ENCODE measurements at regions not wholly inside any gene's neighbourhood (a gene's known extent, or its start where the extent isn't known, plus 50 kb on each side); places are given as distances from the start of the nearest gene placed in this dataset.

DNA sequence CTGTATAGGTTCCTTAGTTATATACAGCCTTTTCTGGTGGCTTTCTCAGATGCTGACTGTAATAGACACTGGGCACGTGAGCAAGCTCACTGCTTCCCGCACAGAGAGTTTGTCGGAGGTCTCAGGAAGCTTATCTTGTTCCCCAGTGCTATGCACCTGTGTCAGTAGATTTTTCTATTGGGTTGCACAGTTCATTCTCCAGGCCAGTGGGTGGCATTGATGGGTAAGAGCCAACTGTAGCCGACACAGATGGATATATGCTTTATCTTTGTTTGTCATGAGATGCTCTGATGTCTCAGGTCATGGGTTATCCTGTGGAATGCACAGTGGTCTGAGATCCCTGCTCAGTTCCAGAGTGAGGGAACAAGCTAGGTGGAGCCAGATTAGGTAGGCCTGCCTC lies 293.0 kb downstream of the GRB14 start:
- DNase-seq, result no peak
- in situ Hi-C loops (cut with HindIII; ENCODE audit: low pct_ligation_motif_present, low pct_unique_long_range_greater_than_20kb, low sequenced_read_pairs), result no loop called here

DNA sequence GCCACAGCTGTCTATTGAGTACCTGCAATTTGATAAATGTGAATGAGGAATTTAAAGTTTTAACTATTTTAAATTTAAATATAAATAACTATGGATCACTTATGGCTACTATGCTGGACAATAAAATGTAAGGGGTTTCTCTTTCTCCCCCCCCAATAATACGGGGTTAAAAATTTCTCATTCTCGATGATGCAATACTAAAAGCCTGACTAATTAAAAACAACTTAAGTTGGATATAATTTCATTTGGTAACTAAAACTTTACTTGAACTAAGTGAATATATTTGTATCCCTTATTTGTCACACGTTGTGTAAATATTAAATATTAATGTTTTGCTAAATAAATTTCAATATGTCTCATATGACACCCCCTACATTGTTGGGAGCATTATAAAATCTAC lies 297.3 kb downstream of the GRB14 start:
- in situ Hi-C loops (cut with HindIII; ENCODE audit: low pct_ligation_motif_present, low pct_unique_long_range_greater_than_20kb, low sequenced_read_pairs), result no loop called here
- DNase-seq, result no peak

DNA sequence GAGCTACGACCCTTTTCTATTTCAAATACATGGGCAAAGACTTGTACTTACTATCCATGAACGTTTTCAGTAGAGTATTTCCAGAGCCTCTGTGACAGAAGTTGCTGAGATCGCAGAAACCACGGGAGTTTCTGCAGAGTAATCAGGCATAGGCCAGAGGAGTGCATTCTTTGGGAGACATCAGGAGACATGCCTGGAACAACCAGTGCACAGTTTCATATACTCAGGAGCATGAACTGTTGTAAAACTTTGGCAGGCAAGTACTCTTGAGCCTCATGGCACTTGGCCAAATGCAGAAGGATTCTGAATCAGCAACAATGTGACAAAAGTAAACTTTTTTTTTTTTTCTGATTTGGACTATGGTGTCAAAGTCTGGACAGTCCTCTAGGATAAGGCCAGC lies 307.1 kb downstream of the GRB14 start:
- DNase-seq, result peak; percentile 18

DNA sequence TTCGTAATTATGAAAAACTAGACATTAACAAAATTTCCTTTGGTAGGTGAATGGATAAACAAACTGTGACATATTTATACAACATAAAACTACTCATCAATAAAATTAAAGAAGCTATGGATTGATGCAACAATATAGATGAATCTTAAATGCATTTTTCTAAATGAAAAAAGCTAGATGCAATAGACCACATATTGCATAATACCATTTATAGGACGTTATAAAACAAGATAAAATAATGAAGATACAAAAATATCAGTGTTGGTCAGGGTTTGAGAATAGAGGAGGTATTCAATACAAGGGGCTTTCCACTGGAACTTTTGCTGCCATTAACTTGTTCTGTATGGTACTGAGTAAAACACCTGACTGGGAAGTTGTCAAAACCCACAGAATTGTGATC lies 314.4 kb downstream of the GRB14 start:
- in situ Hi-C loops (cut with HindIII; ENCODE audit: low pct_ligation_motif_present, low pct_unique_long_range_greater_than_20kb, low sequenced_read_pairs), result no loop called here
- no peak for DNase-seq

More for the DNA sequence above, 307.1 kb downstream of the GRB14 start:
- in situ Hi-C loops (cut with HindIII; ENCODE audit: low pct_ligation_motif_present, low pct_unique_long_range_greater_than_20kb, low sequenced_read_pairs), result no loop called here

DNA sequence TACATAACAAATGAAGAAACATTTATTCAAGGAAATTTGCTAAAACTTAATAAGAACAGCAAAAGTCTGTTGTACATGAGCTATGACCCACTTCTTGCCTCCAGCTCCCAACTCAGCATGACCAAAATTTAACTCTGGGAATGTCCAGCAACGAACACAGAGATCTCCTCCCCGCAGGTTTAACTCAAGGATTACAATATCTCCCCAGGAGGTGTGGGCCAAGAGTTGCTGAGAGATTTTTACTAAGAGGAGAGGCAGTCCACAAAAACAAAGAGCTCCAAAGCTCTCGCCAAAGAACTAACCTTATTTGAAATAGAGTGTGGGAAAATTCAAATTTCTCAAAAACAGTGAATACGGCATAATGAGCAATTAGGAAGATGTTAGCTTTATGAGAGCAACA lies 318.5 kb downstream of the GRB14 start:
- DNase-seq, result no peak
- in situ Hi-C loops (cut with HindIII; ENCODE audit: low pct_ligation_motif_present, low pct_unique_long_range_greater_than_20kb, low sequenced_read_pairs), result no loop called here

DNA sequence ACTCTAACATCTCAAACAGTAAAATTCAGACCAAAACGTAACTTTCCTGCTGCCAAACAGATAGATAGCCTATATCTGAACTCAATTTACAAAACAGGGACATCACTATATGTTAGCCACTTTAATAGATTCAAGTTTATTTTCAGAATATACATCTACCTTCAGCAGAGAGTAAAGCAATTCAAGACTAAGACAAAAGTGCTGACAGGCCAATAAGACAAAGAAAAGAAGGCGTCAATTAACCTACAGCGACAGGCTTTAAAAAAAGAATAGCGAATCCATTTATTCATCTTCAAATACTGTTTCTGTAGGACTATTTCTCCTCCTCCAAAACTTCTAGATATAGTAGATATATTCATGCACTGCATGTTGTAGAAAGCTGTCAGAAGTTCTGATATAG lies 333.0 kb downstream of the GRB14 start:
- in situ Hi-C loops (cut with HindIII; ENCODE audit: low pct_ligation_motif_present, low pct_unique_long_range_greater_than_20kb, low sequenced_read_pairs), result no loop called here
- no peak for DNase-seq

DNA sequence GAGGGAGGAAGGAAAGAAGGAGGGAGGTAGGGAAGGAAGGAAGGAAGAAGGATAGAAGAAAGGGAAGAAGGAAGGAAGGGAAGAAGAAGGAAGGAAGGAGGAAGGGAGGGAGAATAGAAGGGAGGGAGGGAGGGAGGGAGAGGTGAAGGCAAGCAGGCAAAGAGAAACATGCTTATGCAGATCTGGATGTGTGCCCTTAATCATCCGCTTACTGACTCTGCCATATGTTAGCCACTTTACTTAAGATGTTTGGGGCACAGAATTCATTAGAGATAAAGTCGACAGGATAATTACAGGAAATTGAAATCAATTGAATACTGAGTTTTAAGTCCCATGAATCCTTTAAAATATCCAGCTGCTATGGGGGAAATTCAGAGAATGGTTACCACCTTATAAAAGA lies 334.2 kb downstream of the GRB14 start:
- DNase-seq, result no peak
- in situ Hi-C loops (cut with HindIII; ENCODE audit: low pct_ligation_motif_present, low pct_unique_long_range_greater_than_20kb, low sequenced_read_pairs), result no loop called here

DNA sequence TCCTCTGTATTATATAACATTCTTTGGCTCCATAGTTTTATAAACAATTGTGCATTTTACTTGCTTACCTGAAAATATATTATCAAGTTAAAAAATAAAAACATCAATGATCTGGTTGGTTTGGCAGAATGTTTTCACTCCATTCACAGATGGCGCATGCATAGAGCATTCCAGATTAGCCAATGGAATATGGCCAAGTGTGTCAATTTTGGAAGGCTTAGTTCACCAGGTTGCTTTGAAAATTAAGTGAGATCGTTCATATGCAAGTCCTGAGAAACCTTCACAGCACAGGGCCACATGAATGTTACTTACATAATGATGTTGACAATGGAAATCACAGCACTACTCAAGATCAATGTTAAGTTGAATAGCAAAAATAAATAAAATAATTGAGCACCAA lies 335.7 kb downstream of the GRB14 start:
- in situ Hi-C loops (cut with HindIII; ENCODE audit: low pct_ligation_motif_present, low pct_unique_long_range_greater_than_20kb, low sequenced_read_pairs), result no loop called here

DNA sequence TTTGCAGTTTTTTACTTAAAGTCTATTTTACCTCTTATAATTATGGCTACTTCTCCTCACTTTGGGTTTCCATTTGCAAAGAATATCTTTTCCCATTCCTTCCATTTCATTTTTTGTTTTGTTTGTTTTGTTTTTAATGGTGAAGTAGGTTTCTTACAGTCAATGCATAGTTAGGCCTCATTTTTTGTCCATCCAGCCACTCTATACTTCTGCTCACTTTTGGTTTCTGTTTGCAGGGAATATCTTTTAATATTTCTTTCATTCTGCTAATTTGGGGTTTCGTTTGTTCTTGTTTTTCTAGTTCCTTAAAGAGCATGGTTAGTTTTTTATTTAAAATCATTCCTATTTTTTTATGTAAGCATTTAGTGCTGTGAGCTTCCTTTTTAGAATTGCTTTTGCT lies 339.4 kb downstream of the GRB14 start:
- in situ Hi-C loops (cut with HindIII; ENCODE audit: low pct_ligation_motif_present, low pct_unique_long_range_greater_than_20kb, low sequenced_read_pairs), result no loop called here

More for the DNA sequence above, 335.7 kb downstream of the GRB14 start:
- DNase-seq, result no peak

DNA sequence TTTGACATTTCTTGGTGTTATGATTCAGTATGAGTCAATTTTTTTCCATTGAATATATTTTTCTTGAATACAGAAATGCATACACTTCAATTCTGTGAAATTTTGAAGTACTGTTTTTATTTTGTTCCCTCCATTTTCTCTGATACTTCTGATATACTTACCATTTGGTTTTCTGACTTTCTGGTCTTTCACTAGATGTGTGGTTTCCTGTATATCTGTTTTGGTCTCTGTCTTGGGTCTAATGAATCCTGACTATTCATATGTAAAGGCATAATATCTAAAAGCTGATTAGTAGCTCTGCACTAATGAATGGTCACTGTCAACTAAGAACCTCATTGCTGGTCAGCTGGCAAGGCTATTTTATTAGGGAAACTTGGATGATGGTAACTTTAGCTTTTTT lies 345.6 kb downstream of the GRB14 start:
- in situ Hi-C loops (cut with HindIII; ENCODE audit: low pct_ligation_motif_present, low pct_unique_long_range_greater_than_20kb, low sequenced_read_pairs), result no loop called here
- DNase-seq, result no peak

More for the DNA sequence above, 339.4 kb downstream of the GRB14 start:
- DNase-seq, result no peak

DNA sequence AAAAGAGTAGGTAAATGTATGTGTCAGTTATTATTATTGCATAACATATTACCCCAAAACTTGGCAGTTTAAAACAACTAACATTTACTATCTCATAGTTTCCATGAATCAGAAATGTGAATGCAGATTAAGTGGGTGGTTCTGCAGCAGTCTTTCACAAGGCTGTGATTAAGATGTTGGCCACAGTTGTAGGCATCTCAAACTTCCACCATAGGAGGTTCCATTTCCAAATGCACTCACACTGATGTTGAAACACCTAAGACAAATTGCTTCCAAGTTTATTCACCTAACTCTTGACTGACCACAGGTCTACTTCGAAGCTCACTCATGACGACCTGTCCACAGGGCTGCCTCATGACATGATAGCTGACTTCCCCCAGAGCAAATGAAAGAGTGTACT lies 360.8 kb downstream of the GRB14 start:
- DNase-seq, result no peak
- in situ Hi-C loops (cut with HindIII; ENCODE audit: low pct_ligation_motif_present, low pct_unique_long_range_greater_than_20kb, low sequenced_read_pairs), result no loop called here

DNA sequence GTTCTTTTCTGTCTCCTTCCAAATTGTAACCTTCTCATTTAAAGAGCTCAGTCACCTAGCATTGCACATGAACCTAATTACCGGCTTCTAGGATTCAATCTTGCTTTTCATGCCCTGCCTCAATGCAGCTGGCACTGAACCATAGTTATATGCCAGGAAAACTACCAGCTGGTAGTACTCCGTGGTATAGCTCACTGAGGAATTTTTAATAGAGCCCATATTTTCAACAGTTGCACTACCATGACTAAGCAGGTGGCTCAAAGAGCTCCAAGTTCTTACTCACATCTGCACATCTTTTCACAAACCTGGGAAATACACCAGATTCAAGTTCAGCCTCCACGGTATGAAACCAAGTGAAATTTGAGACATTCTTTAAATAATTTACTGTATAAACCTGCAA lies 363.5 kb downstream of the GRB14 start:
- DNase-seq, result peak; percentile 4
- in situ Hi-C loops (cut with HindIII; ENCODE audit: low pct_ligation_motif_present, low pct_unique_long_range_greater_than_20kb, low sequenced_read_pairs), result no loop called here

DNA sequence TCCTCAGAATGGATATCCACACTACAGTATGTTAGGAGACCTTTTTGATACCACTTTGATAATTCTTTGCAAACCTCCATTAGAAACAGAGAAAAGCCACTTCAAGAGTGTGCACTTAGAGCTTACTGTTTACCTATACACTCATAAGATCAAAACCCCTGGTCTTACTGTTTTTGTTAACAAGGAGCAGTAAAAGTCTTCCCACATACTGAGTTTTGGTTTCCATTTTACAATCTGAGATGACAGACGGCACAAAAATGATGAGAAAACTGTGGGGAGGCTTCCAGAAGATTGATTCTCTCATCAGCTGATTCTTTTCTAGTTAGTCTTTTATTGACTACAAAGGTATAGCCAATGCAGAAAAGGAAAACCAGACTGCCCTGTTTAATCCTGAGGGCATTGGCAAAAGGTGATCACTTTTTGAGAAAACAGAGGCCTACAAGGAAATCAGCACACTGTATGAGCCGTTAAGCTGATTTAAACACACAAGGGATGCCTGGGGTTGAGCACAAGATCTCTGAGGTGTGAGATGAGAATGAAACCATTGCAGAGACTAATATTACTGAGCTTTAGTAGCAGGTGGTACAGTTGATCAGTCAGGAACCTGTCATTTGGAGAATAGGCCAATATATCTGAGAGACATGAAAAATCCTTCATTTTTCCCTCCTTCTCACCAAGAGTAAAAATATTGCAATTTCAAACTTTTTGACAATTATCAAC lies 368.6 kb downstream of the GRB14 start:
- DNase-seq, result no peak
- in situ Hi-C loops (cut with HindIII; ENCODE audit: low pct_ligation_motif_present, low pct_unique_long_range_greater_than_20kb, low sequenced_read_pairs), result no loop called here

DNA sequence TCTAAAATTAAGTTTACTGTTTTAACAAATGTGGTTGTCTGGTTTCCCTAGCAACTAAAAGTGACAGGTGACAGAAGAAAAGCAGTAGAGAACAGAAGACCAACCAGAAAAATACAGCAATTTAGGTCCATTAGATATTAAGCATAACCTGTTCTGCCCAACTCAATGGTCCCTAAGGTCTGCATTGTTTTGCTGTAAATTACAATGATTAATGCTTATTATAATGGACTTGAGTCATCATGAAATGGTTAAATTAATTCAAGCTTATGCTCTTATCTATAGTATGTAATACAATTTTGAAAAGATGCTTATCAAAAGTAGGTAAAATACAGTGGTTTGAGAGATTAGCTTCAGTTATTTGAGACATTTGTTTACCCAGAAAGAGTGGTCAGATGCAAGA lies 378.0 kb downstream of the GRB14 start:
- in situ Hi-C loops (cut with HindIII; ENCODE audit: low pct_ligation_motif_present, low pct_unique_long_range_greater_than_20kb, low sequenced_read_pairs), result no loop called here
- no peak for DNase-seq

DNA sequence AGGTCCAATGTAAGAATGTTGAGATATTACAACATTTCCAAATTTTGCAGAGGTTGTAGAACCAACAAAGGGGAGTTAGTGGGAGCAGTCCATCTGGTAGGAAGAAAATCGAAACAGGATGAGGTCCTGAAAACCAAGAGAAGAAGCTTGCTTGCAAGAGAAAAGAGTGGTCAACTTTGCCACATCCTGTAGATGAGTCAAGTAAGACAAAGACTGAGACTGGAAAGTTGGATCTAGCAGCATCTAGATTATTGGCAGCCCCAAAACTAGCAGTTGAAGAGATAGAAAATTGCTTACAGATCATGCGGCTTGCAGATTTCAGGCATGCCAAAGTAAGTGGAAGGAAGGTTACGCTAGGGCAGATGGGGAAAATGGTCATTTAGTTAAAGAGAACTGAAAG lies 378.9 kb downstream of the GRB14 start:
- in situ Hi-C loops (cut with HindIII; ENCODE audit: low pct_ligation_motif_present, low pct_unique_long_range_greater_than_20kb, low sequenced_read_pairs), result no loop called here
- DNase-seq, result no peak

DNA sequence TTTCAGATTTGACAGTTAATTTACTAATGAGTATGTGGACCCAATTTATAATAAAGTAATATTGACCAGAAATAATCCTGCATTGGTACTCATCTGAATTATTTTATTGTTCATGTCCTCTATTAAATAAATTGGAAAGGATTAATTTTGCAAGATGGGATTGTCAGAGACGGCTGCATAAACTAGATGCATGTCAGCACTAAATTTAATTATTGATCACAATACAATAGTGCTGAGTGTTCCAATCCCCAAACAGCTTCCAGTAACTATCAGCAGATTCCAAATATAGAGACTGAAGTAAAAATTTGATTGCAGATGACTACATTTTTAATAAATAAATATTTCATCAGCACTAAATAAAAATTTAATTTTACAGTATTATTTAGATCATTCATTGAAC lies 387.2 kb downstream of the GRB14 start:
- in situ Hi-C loops (cut with HindIII; ENCODE audit: low pct_ligation_motif_present, low pct_unique_long_range_greater_than_20kb, low sequenced_read_pairs), result no loop called here
- no peak for DNase-seq

DNA sequence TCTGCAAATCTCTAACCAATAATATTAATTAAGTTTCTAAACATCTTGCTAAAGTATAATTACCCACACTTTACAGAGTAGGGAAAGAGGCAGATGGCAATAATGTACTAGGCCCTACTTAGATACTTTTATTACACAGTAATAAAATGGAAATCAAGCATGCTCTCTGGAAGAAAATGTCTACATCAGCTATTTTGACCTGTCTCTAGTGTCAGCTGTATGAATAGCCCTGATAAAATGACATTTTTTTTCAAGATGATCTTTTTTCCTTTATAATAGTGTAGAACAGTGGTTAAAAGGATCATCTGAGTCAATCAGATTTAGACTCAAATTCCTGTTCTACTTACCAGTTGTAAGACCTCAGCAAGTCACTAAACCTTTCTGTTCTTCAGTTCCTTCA lies 397.3 kb downstream of the GRB14 start:
- DNase-seq, result no peak
- in situ Hi-C loops (cut with HindIII; ENCODE audit: low pct_ligation_motif_present, low pct_unique_long_range_greater_than_20kb, low sequenced_read_pairs), result no loop called here

DNA sequence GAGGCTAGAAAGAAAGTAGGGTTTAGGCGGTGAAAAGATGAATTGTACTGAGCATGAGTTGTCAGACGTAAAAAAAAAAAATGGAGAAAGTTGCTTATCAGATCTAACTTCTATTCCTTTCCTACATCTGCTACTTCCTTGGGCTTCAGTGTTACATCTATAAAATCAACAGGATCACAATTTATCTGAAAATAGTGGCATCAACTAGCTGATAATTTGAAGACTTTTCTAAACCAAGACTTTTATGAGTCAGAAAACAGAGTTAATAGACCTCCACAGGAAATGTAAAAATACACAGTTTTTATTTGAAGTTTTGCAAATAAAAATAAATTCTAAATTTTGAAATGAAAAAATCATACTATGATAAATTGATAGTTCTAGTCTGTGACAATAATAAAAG lies 399.8 kb downstream of the GRB14 start:
- in situ Hi-C loops (cut with HindIII; ENCODE audit: low pct_ligation_motif_present, low pct_unique_long_range_greater_than_20kb, low sequenced_read_pairs), result no loop called here

DNA sequence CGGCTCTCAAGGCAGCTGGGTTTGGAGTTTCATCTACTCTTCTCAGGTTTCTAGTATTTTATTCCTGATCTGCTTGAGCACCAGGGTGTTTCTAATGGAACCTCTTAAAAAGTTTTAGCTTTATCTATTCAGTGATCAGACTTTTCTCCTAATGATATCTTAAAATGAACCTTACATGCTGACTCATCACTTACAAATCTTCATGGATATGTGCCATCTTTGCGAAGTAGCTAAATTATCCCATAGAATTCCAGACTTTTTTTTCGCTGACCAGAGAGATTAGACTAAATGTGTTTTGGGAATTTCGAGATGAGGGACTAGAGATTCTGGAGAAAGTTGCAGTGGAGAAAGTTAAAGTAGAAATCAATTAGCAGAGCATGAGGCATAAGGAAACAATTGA lies 401.0 kb downstream of the GRB14 start:
- DNase-seq, result no peak

More for the DNA sequence above, 399.8 kb downstream of the GRB14 start:
- no peak for DNase-seq

DNA sequence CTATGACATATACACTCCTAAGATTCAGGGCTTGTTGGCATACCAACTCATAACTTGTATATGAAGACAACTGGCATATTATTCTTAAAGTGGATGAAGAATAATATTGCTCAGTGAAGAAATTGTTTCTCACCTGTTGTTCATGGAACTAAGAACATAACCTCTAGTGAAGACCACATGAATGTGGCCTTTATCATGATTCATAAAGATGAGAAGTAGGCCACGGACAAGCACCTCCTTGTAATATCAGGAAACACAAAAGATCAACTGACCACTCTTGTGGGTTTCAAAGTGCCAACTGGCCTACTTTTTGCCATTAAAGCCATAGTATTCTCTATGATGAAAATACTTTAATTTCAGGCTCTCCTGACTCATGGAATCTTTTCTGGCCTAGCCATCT lies 407.4 kb downstream of the GRB14 start:
- in situ Hi-C loops (cut with HindIII; ENCODE audit: low pct_ligation_motif_present, low pct_unique_long_range_greater_than_20kb, low sequenced_read_pairs), result no loop called here
- DNase-seq, result no peak

More for the DNA sequence above, 401.0 kb downstream of the GRB14 start:
- in situ Hi-C loops (cut with HindIII; ENCODE audit: low pct_ligation_motif_present, low pct_unique_long_range_greater_than_20kb, low sequenced_read_pairs), result no loop called here

DNA sequence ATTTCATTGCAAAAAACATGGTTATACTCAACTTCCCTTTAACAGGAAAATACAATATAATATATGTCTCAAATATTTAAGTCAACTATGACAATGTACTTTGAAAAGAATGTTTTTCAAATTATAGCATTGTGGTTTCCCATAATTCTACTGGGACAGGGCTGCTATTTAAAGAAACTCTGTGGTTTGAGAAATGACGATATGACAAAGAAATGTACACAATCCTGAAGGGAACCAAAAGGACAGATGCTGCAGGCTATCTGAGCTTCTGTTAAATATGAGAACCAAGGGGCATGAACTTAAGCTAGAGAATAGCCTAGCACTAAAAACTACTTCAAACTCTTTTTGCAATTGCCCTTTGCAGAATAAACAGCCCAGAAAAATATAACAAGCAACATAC lies 415.9 kb downstream of the GRB14 start:
- in situ Hi-C loops (cut with HindIII; ENCODE audit: low pct_ligation_motif_present, low pct_unique_long_range_greater_than_20kb, low sequenced_read_pairs), result no loop called here
- DNase-seq, result no peak

All from ACHN (cell line).